H9 (cell line): ENCODE measurements at regions not wholly inside any gene's neighbourhood (a gene's known extent, or its start where the extent isn't known, plus 50 kb on each side); places are given as distances from the start of the nearest gene placed in this dataset.

Experiments
- DNase-seq: peaks from one replicate; pipeline ENCODE4 v3.0.0-alpha.2; 2017
- H2AFZ ChIP-seq: one replicate; pipeline ENCODE4 v1.6.1; 2013; ENCODE audit warnings: mild to moderate bottlenecking, low read length, control low read depth, moderate library complexity
- H2AK5ac ChIP-seq: 2 replicates; pipeline ENCODE4 v1.6.1; 2013; ENCODE audit warnings: low read length, control low read depth, mixed read lengths; ENCODE audit not compliant: insufficient read length
- H2BK120ac ChIP-seq: one replicate; pipeline ENCODE4 v1.6.1; 2013; ENCODE audit warnings: low read depth, mild to moderate bottlenecking, low read length, control low read depth, inconsistent platforms; ENCODE audit not compliant: poor library complexity, severe bottlenecking
- H2BK12ac ChIP-seq: 2 replicates; pipeline ENCODE4 v1.6.1; 2013; ENCODE audit warnings: low read length, control low read depth, mixed read lengths, low read depth; ENCODE audit not compliant: insufficient read length
- H2BK15ac ChIP-seq: 2 replicates; pipeline ENCODE4 v1.6.1; 2013; ENCODE audit warnings: low read depth, low read length, control low read depth
- H2BK20ac ChIP-seq: one replicate; pipeline ENCODE4 v1.6.1; 2013; ENCODE audit warnings: low read depth, mild to moderate bottlenecking, low read length, control low read depth, inconsistent platforms; ENCODE audit not compliant: poor library complexity, severe bottlenecking
- H2BK5ac ChIP-seq: 2 replicates; pipeline ENCODE4 v1.6.1; 2013; ENCODE audit warnings: low read length, control low read depth, mixed read lengths; ENCODE audit not compliant: insufficient read length
- H3K14ac ChIP-seq: 2 replicates; pipeline ENCODE4 v1.6.1; 2013; ENCODE audit warnings: low read length, control low read depth; ENCODE audit not compliant: insufficient read depth
- H3K18ac ChIP-seq: 2 replicates; pipeline ENCODE4 v1.6.1; 2013; ENCODE audit warnings: low read depth, mild to moderate bottlenecking, mixed read lengths, low read length, control low read depth; ENCODE audit not compliant: insufficient read length
- H3K23ac ChIP-seq: 2 replicates; pipeline ENCODE4 v1.6.1; 2013; ENCODE audit warnings: low read length, control low read depth, mixed read lengths, low read depth; ENCODE audit not compliant: insufficient read length
- H3K23me2 ChIP-seq: 2 replicates; pipeline ENCODE4 v1.6.1; 2013; ENCODE audit warnings: low read depth, mild to moderate bottlenecking, mixed read lengths, low read length, control low read depth; ENCODE audit not compliant: insufficient read length, poor library complexity, severe bottlenecking
- H3K27ac ChIP-seq: 2 replicates; pipeline ENCODE4 v1.5.1; 2013; ENCODE audit warnings: low read length, control low read depth, mixed read lengths, low read depth; ENCODE audit not compliant: insufficient read length
- H3K27me3 ChIP-seq: 2 replicates; pipeline ENCODE4 v1.6.1; 2013; ENCODE audit warnings: low read length, control low read depth, inconsistent platforms; ENCODE audit not compliant: insufficient read depth
- H3K4ac ChIP-seq: 2 replicates; pipeline ENCODE4 v1.6.1; 2013; ENCODE audit warnings: low read depth, mild to moderate bottlenecking, control low read depth, inconsistent platforms, low read length, moderate library complexity
- H3K4me1 ChIP-seq: 2 replicates; pipeline ENCODE4 v1.6.1; 2013; ENCODE audit warnings: low read length, control low read depth, inconsistent platforms; ENCODE audit not compliant: insufficient read depth
- H3K4me2 ChIP-seq: 2 replicates; pipeline ENCODE4 v1.6.1; 2013; ENCODE audit warnings: low read length, control low read depth, mixed read lengths; ENCODE audit not compliant: insufficient read length, insufficient read depth
- H3K56ac ChIP-seq: 2 replicates; pipeline ENCODE4 v1.6.1; 2013; ENCODE audit warnings: low read depth, mild to moderate bottlenecking, mixed read lengths, low read length, control low read depth; ENCODE audit not compliant: insufficient read length
- H3K79me1 ChIP-seq: 2 replicates; pipeline ENCODE4 v1.6.1; 2013; ENCODE audit warnings: low read depth, mild to moderate bottlenecking, moderate library complexity, low read length, control low read depth, inconsistent platforms; ENCODE audit not compliant: insufficient read depth, poor library complexity, severe bottlenecking
- H3K79me2 ChIP-seq: 2 replicates; pipeline ENCODE4 v1.6.1; 2013; ENCODE audit warnings: low read length, control low read depth, inconsistent platforms; ENCODE audit not compliant: insufficient read depth
- H3K9ac ChIP-seq: 2 replicates; pipeline ENCODE4 v1.6.1; 2013; ENCODE audit warnings: low read length, control low read depth, mixed read lengths; ENCODE audit not compliant: insufficient read length; ENCODE audit errors: extremely low read depth
- H3K9me3 ChIP-seq: one replicate; pipeline ENCODE4 v1.6.1; 2013; ENCODE audit warnings: low read depth, low read length, inconsistent platforms; ENCODE audit not compliant: control insufficient read depth
- H3T11ph ChIP-seq: one replicate; pipeline ENCODE4 v1.6.1; 2013; ENCODE audit warnings: mild to moderate bottlenecking, low read length, control low read depth, inconsistent platforms
- H4K20me1 ChIP-seq: one replicate; pipeline ENCODE4 v1.6.1; 2013; ENCODE audit not compliant: control insufficient read depth, insufficient read length, insufficient read depth
- H4K5ac ChIP-seq: 2 replicates; pipeline ENCODE4 v1.6.1; 2013; ENCODE audit warnings: low read depth, mild to moderate bottlenecking, mixed read lengths, low read length, control low read depth; ENCODE audit not compliant: insufficient read length
- H4K8ac ChIP-seq: replicated peaks from 2 replicates; pipeline ENCODE4 v1.6.1; 2013; ENCODE audit warnings: low read length, control low read depth, mixed read lengths, low read depth; ENCODE audit not compliant: insufficient read length
- H4K91ac ChIP-seq: 2 replicates; pipeline ENCODE4 v1.6.1; 2013; ENCODE audit warnings: low read depth, mild to moderate bottlenecking, moderate library complexity, mixed read lengths, low read length, control low read depth; ENCODE audit not compliant: insufficient read length
- H3K27ac Mint-ChIP-seq, 3 experiments: 2 replicates in 2 of 3; 3 replicates in 1 of 3; pipeline ENCODE4 v1.8.0; 2020 to 2021; ENCODE audit warnings: mixed read lengths in 3 of 3, mild to moderate bottlenecking in 1 of 3, moderate library complexity in 1 of 3
- H3K27me3 Mint-ChIP-seq: 2 replicates; pipeline ENCODE4 v1.8.0; 2021; ENCODE audit warnings: low read depth, mild to moderate bottlenecking, moderate library complexity, mixed read lengths
- H3K36me3 Mint-ChIP-seq, 3 experiments: 2 replicates in 2 of 3; 3 replicates in 1 of 3; pipeline ENCODE4 v1.8.0; 2020 to 2021; ENCODE audit warnings: low read depth in 3 of 3, mixed read lengths in 3 of 3; ENCODE audit not compliant: insufficient read depth in 1 of 3
- H3K4me1 Mint-ChIP-seq, 2 experiments: 2 replicates each; pipeline ENCODE4 v1.8.0; 2020; ENCODE audit warnings: mixed read lengths in 2 of 2
- H3K4me3 Mint-ChIP-seq, 2 experiments: 2 replicates in 1 of 2; 3 replicates in 1 of 2; pipeline ENCODE4 v1.8.0; 2020 to 2021; ENCODE audit warnings: mild to moderate bottlenecking in 2 of 2, mixed read lengths in 2 of 2, moderate library complexity in 1 of 2
- H3K9me3 Mint-ChIP-seq, 2 experiments: 2 replicates in 1 of 2; 3 replicates in 1 of 2; pipeline ENCODE4 v1.8.0; 2020; ENCODE audit warnings: mild to moderate bottlenecking in 2 of 2, mixed read lengths in 2 of 2, moderate library complexity in 1 of 2
- CTCF ChIP-seq: fragments of 200-600 bp; sonication (generic); conservative IDR thresholded peaks from 3 replicates; pipeline ENCODE4 v1.8.0; 2021; ENCODE audit warnings: antibody characterized with exemption, mild to moderate bottlenecking
- WGBS: extraction: QIAGEN DNeasy Blood & Tissue Kit; methylation state at CpG from one replicate; pipeline ENCODE4 v1.1.7; 2013; ENCODE audit warnings: missing lambda C conversion rate, low lambda C conversion rate, mixed read lengths; ENCODE audit not compliant: insufficient read length; ENCODE audit errors: extremely low coverage; 5-methylcytosine and 5-hydroxymethylcytosine counted together

- H2BK15ac ChIP-seq: no peak overlapping the region
- H3K27me3 ChIP-seq: no peaks in the 10 kb centered on the region
- no peak overlapping the region for H3K56ac ChIP-seq
- no peak overlapping the region for H3K27ac ChIP-seq
- no CpG with 5 or more reads among the region's 4 CpGs for WGBS
- H3K4me2 ChIP-seq: no peak overlapping the region
- Mint-ChIP-seq H3K4me1 (no peaks in the 10 kb centered on the region), H3K27me3 (no peaks in the 10 kb centered on the region), H3K27ac (no peak overlapping the region), H3K4me3 (no peak overlapping the region), H3K9me3 (0 out of 5 replicates have a peak, but pooled peaks cover 0 to 2% of the 10 kb centered on the region in 2 experiments), H3K36me3 (no peaks in the 10 kb centered on the region)
- DNase-seq: no peak
- no peaks in the 10 kb centered on the region for H3K79me1 ChIP-seq
- H3K4ac ChIP-seq: no peak overlapping the region
- no peak overlapping the region for H2BK120ac ChIP-seq
- no peaks in the 10 kb centered on the region for H4K20me1 ChIP-seq
- no peaks in the 10 kb centered on the region for H3K4me1 ChIP-seq
- H3K23me2 ChIP-seq: no peaks in the 10 kb centered on the region
- no peak for TF ChIP-seq CTCF
- no peak overlapping the region for H3K18ac ChIP-seq
- no peak overlapping the region for H4K91ac ChIP-seq
- H2BK5ac ChIP-seq: no peak overlapping the region
- H4K8ac ChIP-seq: no peak overlapping the region
- H3K79me2 ChIP-seq: no peaks in the 10 kb centered on the region; the same call in 1 of the 2 replicates
- H3T11ph ChIP-seq: no peak overlapping the region
- H4K5ac ChIP-seq: no peak overlapping the region
- H3K14ac ChIP-seq: no peak overlapping the region
- no peak overlapping the region for H3K23ac ChIP-seq
- no peaks in the 10 kb centered on the region for H3K9me3 ChIP-seq
- no peak overlapping the region for H2BK20ac ChIP-seq
- no peak overlapping the region for H2AK5ac ChIP-seq
- no peak overlapping the region for H3K9ac ChIP-seq
- no peak overlapping the region for H2AFZ ChIP-seq
- no peak overlapping the region for H2BK12ac ChIP-seq
These were observed 367.6 kb downstream of the HLX start for GRCh38 chr1:221246628-221247415.
